ENCODE measurements at regions not wholly inside any gene's neighbourhood (a gene's known extent, or its start where the extent isn't known, plus 50 kb on each side); places are given as distances from the start of the nearest gene placed in this dataset.

DNA sequence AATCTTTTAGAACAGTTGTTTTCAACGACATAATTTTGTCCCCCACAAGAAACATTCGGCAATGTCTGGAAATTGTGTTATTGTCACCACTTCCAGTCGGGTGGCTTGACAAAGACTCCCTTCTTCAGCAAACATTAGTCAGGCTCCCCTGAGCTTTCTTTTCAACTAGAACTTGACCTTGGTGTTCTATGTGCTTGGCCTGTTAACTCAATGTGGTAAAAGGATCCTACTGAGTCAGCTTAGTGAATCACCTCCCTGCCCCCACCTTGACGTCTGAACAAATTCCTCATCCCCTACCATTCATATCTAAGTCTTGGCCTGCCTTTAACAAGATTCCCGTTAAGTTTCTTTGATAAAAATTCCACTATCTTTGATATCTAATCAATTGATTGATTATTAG is 465.0 kb upstream of the ROBO1 start:
- TF ChIP-seq, protein P1, sequence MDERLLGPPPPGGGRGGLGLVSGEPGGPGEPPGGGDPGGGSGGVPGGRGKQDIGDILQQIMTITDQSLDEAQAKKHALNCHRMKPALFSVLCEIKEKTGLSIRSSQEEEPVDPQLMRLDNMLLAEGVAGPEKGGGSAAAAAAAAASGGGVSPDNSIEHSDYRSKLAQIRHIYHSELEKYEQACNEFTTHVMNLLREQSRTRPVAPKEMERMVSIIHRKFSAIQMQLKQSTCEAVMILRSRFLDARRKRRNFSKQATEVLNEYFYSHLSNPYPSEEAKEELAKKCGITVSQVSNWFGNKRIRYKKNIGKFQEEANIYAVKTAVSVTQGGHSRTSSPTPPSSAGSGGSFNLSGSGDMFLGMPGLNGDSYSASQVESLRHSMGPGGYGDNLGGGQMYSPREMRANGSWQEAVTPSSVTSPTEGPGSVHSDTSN (CRISPR knock-in tag; IDR thresholded peaks at IDR 0.05; ENCODE audit: low read depth) = no peak
- TF ChIP-seq, protein P1 (tag; conservative IDR thresholded peaks at IDR 0.05; ENCODE audit: low read depth) = no peak
- TF ChIP-seq, protein P2, sequence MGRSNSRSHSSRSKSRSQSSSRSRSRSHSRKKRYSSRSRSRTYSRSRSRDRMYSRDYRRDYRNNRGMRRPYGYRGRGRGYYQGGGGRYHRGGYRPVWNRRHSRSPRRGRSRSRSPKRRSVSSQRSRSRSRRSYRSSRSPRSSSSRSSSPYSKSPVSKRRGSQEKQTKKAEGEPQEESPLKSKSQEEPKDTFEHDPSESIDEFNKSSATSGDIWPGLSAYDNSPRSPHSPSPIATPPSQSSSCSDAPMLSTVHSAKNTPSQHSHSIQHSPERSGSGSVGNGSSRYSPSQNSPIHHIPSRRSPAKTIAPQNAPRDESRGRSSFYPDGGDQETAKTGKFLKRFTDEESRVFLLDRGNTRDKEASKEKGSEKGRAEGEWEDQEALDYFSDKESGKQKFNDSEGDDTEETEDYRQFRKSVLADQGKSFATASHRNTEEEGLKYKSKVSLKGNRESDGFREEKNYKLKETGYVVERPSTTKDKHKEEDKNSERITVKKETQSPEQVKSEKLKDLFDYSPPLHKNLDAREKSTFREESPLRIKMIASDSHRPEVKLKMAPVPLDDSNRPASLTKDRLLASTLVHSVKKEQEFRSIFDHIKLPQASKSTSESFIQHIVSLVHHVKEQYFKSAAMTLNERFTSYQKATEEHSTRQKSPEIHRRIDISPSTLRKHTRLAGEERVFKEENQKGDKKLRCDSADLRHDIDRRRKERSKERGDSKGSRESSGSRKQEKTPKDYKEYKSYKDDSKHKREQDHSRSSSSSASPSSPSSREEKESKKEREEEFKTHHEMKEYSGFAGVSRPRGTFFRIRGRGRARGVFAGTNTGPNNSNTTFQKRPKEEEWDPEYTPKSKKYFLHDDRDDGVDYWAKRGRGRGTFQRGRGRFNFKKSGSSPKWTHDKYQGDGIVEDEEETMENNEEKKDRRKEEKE (IDR thresholded peaks at IDR 0.05; ENCODE audit: borderline replicate concordance in 1 of 2, control insufficient read depth in 1 of 2, low read depth in 2 of 2, low read length in 1 of 2) = no peak
- TF ChIP-seq HDAC1 (IDR thresholded peaks at IDR 0.05) = no peak
- TF ChIP-seq HMG20A (CRISPR knock-in tag; conservative IDR thresholded peaks at IDR 0.05) = no peak
- TF ChIP-seq CHD2 (IDR thresholded peaks at IDR 0.05; ENCODE audit: low read depth, low read length) = no peak
- TF ChIP-seq ZNF354B (CRISPR knock-in tag; IDR thresholded peaks at IDR 0.05) = no peak
- TF ChIP-seq FOXP1 (CRISPR knock-in tag; IDR thresholded peaks at IDR 0.05) = no peak
- no peak for TF ChIP-seq CTCF (IDR thresholded peaks at IDR 0.05 in 2 of 3, conservative IDR thresholded peaks at IDR 0.05 in 1 of 3; ENCODE audit: insufficient read depth in 2 of 3, low read depth in 1 of 3, low read length in 3 of 3)
- TF ChIP-seq, protein P3, sequence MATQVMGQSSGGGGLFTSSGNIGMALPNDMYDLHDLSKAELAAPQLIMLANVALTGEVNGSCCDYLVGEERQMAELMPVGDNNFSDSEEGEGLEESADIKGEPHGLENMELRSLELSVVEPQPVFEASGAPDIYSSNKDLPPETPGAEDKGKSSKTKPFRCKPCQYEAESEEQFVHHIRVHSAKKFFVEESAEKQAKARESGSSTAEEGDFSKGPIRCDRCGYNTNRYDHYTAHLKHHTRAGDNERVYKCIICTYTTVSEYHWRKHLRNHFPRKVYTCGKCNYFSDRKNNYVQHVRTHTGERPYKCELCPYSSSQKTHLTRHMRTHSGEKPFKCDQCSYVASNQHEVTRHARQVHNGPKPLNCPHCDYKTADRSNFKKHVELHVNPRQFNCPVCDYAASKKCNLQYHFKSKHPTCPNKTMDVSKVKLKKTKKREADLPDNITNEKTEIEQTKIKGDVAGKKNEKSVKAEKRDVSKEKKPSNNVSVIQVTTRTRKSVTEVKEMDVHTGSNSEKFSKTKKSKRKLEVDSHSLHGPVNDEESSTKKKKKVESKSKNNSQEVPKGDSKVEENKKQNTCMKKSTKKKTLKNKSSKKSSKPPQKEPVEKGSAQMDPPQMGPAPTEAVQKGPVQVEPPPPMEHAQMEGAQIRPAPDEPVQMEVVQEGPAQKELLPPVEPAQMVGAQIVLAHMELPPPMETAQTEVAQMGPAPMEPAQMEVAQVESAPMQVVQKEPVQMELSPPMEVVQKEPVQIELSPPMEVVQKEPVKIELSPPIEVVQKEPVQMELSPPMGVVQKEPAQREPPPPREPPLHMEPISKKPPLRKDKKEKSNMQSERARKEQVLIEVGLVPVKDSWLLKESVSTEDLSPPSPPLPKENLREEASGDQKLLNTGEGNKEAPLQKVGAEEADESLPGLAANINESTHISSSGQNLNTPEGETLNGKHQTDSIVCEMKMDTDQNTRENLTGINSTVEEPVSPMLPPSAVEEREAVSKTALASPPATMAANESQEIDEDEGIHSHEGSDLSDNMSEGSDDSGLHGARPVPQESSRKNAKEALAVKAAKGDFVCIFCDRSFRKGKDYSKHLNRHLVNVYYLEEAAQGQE (IDR thresholded peaks at IDR 0.05; ENCODE audit: borderline replicate concordance) = no peak
- TF ChIP-seq, protein P3 (CRISPR knock-in tag; IDR thresholded peaks at IDR 0.05; ENCODE audit: low read depth) = no peak

Data from K562 (cell line).